Transverse colon (tissue), 4 donors: ENCODE measurements at regions not wholly inside any gene's neighbourhood (a gene's known extent, or its start where the extent isn't known, plus 50 kb on each side); places are given as distances from the start of the nearest gene placed in this dataset.

ENCODE experiments used
- DNase-seq: peaks from one replicate; pipeline ENCODE4 v3.0.0-alpha.2; 2019
- H3K27ac ChIP-seq, 4 donors: fragments of 200-600 bp; sonication (generic); 2 replicates each; pipeline ENCODE4 v1.5.1; 2016 to 2018; ENCODE audit warnings: inconsistent platforms in 4 of 4
- H3K27me3 ChIP-seq: fragments of 200-600 bp; sonication (generic); 2 replicates; pipeline ENCODE4 v1.5.1; 2017; ENCODE audit warnings: inconsistent platforms
- H3K36me3 ChIP-seq, 4 donors: fragments of 200-600 bp; sonication (generic); 2 replicates each; pipeline ENCODE4 v1.5.1; 2017 to 2019; ENCODE audit warnings: inconsistent platforms in 4 of 4
- H3K4me1 ChIP-seq, 4 donors: fragments of 200-600 bp; sonication (generic); 2 replicates each; pipeline ENCODE4 v1.5.1; 2017 to 2020; ENCODE audit warnings: inconsistent platforms in 4 of 4
- H3K4me3 ChIP-seq, 4 donors: fragments of 200-600 bp; sonication (generic); 1 replicate in 1 of 4; 2 replicates in 3 of 4; pipeline versions ENCODE4 v1.5.1 to v1.6.1; 2017 to 2019; ENCODE audit warnings: inconsistent platforms in 4 of 4
- H3K9me3 ChIP-seq, 2 donors: fragments of 200-600 bp; sonication (generic); 2 replicates each; pipeline ENCODE4 v1.5.1; 2017 to 2019; ENCODE audit warnings: inconsistent platforms in 2 of 2
- EP300 ChIP-seq: sonication (generic); formaldehyde crosslinking; IDR thresholded peaks from one replicate; pipeline ENCODE4 v1.6.1; 2017; ENCODE audit warnings: antibody characterized with exemption, low read depth
- POLR2A ChIP-seq: fragments of 450-650 bp; IDR thresholded peaks from one replicate; pipeline ENCODE4 v1.6.1; 2016; ENCODE audit warnings: antibody characterized with exemption, mild to moderate bottlenecking, moderate library complexity
- POLR2AphosphoS5 ChIP-seq, 3 donors: sonication (generic); formaldehyde crosslinking; IDR thresholded peaks; one replicate each; pipeline ENCODE4 v1.6.1; 2016; ENCODE audit warnings: antibody characterized with exemption in 3 of 3
- WGBS, 2 donors: methylation state at CpG; one replicate each; pipeline ENCODE4 v1.1.5; 2018; ENCODE audit warnings: low coverage in 1 of 2; 5-methylcytosine and 5-hydroxymethylcytosine counted together
- in situ Hi-C, 4 donors: fragments of 200-750 bp; cut with MboI; loops; one replicate each; pipeline versions ENCODE4 v1.15.0 to v1.15.1; 2017; ENCODE audit warnings: low sequenced_read_pairs in 3 of 4, low pct_ligation_motif_present in 1 of 4, low pct_unique_long_range_greater_than_20kb in 1 of 4
- intact Hi-C: fragments of 100-400 bp; cut with DNase I; formaldehyde crosslinking; loops from one replicate; pipeline ENCODE4 v1.15.1; 2023; ENCODE audit warnings: low total_unique reads
- TF ChIP-seq, protein P1 (sequence below), 5 experiments: fragments of 200-600 bp in 3 of 5; fragments of 450-650 bp in 2 of 5; sonication (generic) in 3 of 5; IDR thresholded peaks; 1 replicate in 2 of 5; 2 replicates in 3 of 5; pipeline ENCODE4 v1.5.1; 2016 to 2017; ENCODE audit warnings: antibody characterized with exemption in 5 of 5, inconsistent platforms in 3 of 5, mild to moderate bottlenecking in 2 of 5, moderate library complexity in 1 of 5

DNA sequence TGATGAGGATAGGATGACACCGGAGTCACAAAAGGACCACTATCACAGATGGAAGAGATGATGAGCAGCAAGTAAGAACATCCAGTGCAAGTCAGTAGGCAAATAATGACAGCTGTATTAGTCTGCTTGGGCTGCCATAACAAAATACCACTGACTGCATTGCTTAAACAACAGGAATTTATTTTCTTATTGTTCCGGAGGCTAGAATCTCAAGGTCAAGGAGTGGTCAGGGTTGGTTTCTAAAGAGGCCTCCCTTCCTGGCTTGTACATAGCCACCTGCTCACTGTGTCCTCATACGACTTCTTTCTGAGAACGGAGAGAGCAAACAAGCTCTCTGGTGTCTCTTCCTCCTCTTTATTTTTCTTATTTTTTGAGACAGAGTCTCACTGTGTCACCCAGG, 380.7 kb downstream of the PLOD2 start:
- in situ Hi-C loops, result no loop called here

DNA sequence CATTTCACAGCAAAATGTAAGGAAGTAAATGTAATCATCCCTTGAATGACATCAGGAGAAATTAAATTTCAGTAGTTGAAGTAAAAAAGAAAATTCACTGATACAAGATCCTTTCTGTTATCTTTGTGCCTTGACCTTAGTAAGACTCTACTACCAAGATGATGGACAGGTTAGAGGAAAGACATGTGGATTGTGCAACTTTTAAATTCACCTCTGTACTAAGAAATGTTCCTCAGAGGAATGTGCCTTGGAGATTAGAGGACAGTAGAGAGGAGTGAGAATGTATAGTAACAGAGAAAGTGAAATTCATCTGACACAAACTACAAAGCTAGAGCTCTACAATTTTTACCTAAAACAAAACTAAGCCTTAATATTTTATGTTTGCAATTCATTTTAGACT, 375.3 kb downstream of the PLOD2 start:
- no peaks in the 10 kb centered on the region for H3K36me3 ChIP-seq
- no peaks in the 10 kb centered on the region for H3K4me1 ChIP-seq
- DNase-seq, result no peak
- in situ Hi-C loops (no loop called here), intact Hi-C loops (no loop called here)
- H3K9me3 ChIP-seq, result no peaks in the 10 kb centered on the region
- TF ChIP-seq POLR2A (no peak), EP300 (no peak), POLR2AphosphoS5 (IDR thresholded peaks at IDR 0.05) (no peak)
- TF ChIP-seq, protein P1, sequence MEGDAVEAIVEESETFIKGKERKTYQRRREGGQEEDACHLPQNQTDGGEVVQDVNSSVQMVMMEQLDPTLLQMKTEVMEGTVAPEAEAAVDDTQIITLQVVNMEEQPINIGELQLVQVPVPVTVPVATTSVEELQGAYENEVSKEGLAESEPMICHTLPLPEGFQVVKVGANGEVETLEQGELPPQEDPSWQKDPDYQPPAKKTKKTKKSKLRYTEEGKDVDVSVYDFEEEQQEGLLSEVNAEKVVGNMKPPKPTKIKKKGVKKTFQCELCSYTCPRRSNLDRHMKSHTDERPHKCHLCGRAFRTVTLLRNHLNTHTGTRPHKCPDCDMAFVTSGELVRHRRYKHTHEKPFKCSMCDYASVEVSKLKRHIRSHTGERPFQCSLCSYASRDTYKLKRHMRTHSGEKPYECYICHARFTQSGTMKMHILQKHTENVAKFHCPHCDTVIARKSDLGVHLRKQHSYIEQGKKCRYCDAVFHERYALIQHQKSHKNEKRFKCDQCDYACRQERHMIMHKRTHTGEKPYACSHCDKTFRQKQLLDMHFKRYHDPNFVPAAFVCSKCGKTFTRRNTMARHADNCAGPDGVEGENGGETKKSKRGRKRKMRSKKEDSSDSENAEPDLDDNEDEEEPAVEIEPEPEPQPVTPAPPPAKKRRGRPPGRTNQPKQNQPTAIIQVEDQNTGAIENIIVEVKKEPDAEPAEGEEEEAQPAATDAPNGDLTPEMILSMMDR (IDR thresholded peaks at IDR 0.05), result no peak
- no peak overlapping the region for H3K4me3 ChIP-seq
- H3K27ac ChIP-seq, result no peak overlapping the region
- no peaks in the 10 kb centered on the region for H3K27me3 ChIP-seq

More for the DNA sequence above, 380.7 kb downstream of the PLOD2 start:
- WGBS, 2 donors, result 84 to 100% methylated on average over 3 to 4 of the region's 4 CpGs
- DNase-seq, result no peak
- H3K4me3 ChIP-seq, result no peak overlapping the region
- H3K27ac ChIP-seq, result no peak overlapping the region
- TF ChIP-seq POLR2AphosphoS5 (IDR thresholded peaks at IDR 0.05), result no peak
- no peak for TF ChIP-seq POLR2A
- no peak for TF ChIP-seq EP300
- TF ChIP-seq, protein P1 (IDR thresholded peaks at IDR 0.05), result no peak
- H3K9me3 ChIP-seq, result no peaks in the 10 kb centered on the region
- H3K36me3 ChIP-seq, result no peaks in the 10 kb centered on the region
- H3K27me3 ChIP-seq, result no peaks in the 10 kb centered on the region
- H3K4me1 ChIP-seq, result no peaks in the 10 kb centered on the region
- intact Hi-C loops, result no loop called here

DNA sequence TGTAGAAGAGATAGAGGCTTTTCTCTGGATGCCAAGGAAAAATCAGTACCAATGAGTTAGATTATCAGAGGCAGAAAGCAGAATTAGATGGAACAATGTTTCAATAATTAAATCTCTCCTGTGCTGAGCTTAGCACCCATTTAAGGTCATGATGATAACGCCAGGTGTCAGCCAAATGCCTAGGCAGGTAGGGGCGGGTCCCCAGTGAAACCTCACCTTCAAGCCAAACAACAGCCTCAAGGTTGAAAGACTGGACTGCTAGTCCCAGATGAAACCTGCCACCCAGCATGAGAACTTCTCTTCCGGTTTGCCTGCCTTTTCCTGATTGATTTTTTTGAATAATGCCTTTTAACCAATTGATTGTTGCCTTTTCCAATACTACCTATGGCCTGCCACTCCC, 363.0 kb downstream of the PLOD2 start:
- Histone ChIP-seq H3K27ac (no peak overlapping the region), H3K4me3 (no peak overlapping the region), H3K9me3 (no peaks in the 10 kb centered on the region), H3K4me1 (no peaks in the 10 kb centered on the region), H3K27me3 (no peaks in the 10 kb centered on the region), H3K36me3 (no peaks in the 10 kb centered on the region)
- TF ChIP-seq, protein P1 (IDR thresholded peaks at IDR 0.05), result no peak
- no peak for TF ChIP-seq POLR2A
- no peak for TF ChIP-seq POLR2AphosphoS5 (IDR thresholded peaks at IDR 0.05)
- no peak for TF ChIP-seq EP300
- WGBS, 2 donors, result 60 to 61% methylated on average over 2 to 3 of the region's 3 CpGs
- intact Hi-C loops, result no loop called here
- no peak for DNase-seq
- in situ Hi-C loops, result no loop called here

DNA sequence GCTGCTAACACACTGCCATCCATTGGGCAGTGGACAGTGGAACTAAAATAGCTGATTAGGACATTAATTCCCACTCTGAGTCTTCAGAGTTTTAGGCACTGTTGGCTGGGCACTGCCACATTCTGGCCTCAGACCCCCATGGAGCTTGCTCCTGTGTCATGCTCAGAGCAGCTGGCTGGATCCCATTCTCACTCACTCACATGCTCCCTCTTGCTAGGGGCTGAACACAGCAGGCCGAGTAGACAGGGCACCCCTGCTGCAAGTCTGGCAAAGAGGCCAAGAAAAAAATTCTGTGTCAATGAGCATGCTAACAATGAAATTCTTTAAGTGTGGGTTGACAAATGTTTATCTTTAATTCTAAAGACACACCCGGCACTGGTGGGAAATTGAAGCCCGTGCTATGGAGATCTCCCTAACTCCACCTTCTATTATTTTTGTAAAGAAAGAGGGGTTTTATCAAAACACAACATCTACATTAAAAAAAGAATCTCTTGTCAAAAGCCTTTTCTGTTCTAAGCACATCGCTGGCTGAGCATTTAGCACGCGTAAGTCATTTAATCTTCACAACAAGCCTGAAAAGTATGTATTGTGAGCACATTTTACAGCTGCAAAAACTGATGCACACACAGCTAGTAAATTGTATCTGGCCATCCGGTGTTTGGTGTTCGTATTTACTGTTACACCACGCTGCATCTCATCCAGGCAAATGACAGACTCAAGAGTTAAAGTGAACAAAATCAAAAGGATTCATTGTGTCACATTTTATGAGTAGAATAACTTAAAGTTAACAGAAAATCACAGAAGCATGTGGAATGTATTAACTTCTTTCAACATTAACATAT, 362.1 kb downstream of the PLOD2 start:
- DNase-seq, result no peak
- TF ChIP-seq, protein P1 (IDR thresholded peaks at IDR 0.05), result no peak
- TF ChIP-seq POLR2A (no peak), EP300 (no peak), POLR2AphosphoS5 (IDR thresholded peaks at IDR 0.05) (no peak)
- no peak overlapping the region for H3K4me3 ChIP-seq
- H3K4me1 ChIP-seq, result no peaks in the 10 kb centered on the region
- no peaks in the 10 kb centered on the region for H3K9me3 ChIP-seq
- no peaks in the 10 kb centered on the region for H3K27me3 ChIP-seq
- no peak overlapping the region for H3K27ac ChIP-seq
- intact Hi-C loops, result no loop called here
- in situ Hi-C loops, result no loop called here
- 54 to 70% methylated on average over 3 to 9 of the region's 9 CpGs for WGBS, 2 donors
- H3K36me3 ChIP-seq, result no peaks in the 10 kb centered on the region
